ENCODE measurements at regions not wholly inside any gene's neighbourhood (a gene's known extent, or its start where the extent isn't known, plus 50 kb on each side); places are given as distances from the start of the nearest gene placed in this dataset.
"Not testable (repeated sequence)": the region's sequence is repeated elsewhere in the genome, so short reads cannot be mapped to it uniquely, and the experiment has no call there.

DNA sequence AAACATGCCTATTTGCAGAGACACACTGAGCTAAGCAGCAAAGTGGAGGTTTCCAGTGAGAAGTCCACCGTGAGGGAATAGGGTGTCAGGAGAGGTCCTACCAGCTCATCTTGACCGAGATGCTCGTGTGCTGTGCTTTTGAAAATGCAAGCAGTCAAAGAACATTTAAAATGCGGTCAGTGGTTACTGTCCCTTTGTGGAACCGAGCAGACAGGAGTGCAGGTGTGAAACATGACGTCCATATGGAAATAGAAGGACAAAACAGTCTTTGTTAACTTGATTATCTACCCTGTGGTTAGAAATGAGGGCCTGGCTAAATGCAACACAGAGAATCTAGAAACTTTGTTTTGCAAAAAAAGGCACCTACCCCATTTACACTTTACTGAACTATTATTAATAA lies 473.3 kb downstream of the SPATA31A6 start:
- not testable (repeated sequence) for H3K4me3 ChIP-seq, H3K27ac ChIP-seq

DNA sequence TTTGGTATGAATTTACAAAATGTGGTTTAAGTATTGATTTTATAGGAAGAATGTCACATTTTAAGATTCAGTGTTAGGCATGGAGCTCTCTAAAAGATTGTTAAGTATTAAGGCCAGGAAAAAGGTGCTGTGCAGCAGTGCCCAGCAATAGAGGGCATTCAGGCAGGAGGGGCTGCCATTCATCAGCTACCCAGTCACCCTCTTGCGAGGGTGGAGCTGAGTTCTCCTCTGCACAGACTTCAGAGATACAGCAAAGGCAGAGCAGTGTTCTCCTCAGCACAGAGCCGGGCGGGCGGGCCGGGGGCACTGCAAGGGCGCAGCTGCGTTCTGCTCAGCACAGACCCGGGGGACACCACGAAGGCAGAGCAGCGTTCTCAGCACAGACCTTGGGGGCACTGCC lies 474.0 kb downstream of the SPATA31A6 start:
- not testable (repeated sequence) for H3K4me3 ChIP-seq, H3K27ac ChIP-seq

DNA sequence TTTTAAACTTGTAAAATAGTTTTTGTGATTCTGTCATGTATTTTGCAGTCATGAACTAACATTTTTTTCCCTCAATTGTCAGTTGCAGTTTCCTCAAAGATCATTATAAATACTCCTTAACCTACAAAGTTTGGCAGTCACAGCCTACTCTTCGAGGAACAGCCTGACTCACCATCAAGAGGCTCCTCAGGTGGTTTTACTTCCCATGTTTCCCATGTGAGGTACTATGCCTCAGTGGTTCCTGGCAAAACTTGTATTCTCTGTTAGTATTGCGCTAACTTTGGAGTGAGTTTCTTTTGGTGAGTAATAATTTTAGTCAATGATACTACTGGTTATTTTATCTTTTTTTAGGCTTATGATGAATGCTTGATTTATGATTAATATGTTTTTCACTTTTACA lies 513.7 kb downstream of the SPATA31A6 start:
- H3K4me3 ChIP-seq, H3K27ac ChIP-seq: not testable (repeated sequence)

DNA sequence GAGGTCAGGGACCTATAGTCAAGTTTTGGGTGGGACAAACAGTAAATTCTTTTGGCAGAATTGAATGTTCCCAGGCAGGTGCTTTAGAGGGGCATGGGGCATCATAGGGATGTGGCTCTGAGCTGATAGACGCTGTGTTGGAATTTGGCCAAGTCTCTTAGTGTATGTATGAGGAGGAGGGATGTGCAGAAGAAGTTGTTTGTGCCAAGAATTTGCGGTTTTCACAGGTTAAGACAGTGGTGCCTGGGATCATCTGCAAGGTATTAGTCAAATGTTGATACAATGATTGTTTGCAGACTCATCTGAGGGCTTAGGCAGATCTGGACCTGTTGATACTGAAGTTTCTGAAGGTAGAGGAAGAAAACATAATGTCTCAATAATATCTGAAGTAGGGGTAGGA lies 519.4 kb downstream of the SPATA31A6 start:
- not testable (repeated sequence) for H3K27ac ChIP-seq, H3K4me3 ChIP-seq

DNA sequence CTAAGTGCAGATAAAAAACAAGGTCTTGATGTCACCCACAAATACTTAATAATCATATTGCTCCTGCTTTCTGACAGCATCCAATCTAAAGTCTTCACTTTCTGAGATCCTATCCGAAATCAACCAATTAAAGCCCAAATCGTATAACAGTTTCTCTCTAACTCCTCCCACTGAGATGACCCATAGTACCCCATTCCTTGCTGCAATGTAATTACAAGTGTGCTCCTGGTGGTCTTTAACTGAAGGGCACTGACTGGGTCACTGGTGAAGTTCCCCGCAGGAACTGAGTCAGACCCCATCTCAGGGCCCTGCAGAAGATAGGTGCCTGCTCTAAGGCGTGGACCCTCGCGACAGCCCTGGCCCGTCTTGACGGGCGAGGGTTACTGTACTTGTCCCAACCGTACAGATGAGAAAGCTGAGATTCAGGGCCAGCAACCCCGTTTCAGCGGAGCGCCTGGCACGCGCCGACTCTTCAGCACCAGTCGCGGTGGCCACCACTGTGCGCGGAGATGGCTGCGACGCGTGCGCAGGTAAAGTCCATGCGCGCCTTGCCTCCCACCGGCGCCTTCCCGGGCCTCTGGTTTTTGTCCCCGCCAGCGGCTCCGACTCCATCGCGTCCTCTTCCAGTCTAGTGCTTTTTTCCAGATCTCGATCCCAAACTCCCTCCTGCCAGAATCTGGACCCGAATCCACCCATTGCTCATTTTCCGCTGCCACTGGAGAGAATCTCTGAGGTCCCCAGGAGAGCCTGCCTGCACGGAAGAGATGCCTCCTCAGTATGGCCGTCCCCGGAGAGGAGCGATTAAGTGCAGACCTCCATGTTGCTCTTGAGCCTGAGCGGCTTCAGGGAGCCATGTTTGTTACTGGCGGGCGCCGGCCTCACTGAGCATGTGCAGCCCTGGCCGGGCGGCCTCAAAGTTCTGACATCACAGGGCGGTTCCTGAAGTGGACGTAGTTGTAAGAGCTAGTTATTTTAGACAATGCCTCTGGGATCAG lies 541.7 kb downstream of the SPATA31A6 start:
- H3K27ac ChIP-seq, H3K4me3 ChIP-seq: not testable (repeated sequence)

GRCh38 chr9:42743030-42743814 lies 559.8 kb downstream of the SPATA31A6 start:
- peak overlapping the region in 1 of 7 experiments; percentile 27 for H3K4me3 ChIP-seq
- not testable (repeated sequence) for H3K27ac ChIP-seq

DNA sequence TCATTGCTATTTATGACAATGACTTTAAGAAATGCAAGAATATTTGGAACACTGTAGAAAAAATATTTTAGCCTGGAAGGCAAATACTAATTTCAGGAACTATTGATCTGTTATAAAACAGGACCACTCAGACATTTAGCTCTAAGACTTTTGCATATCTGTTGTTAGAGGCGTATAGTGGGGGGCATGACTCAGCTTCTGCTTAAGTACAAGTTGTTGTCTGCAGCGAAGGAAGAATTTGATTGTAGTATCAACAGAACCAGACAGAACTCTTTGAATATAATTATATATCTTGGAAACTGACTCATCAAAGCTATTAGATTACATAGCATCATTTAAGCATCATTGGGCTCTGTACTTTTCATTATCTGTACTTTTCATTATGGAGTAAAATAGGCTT lies 573.8 kb downstream of the SPATA31A6 start:
- H3K27ac ChIP-seq, H3K4me3 ChIP-seq: not testable (repeated sequence)

- H3K4me3 ChIP-seq, H3K27ac ChIP-seq: not testable (repeated sequence)
These were observed 575.9 kb downstream of the SPATA31A6 start for GRCh38 chr9:42759320-42759719.

DNA sequence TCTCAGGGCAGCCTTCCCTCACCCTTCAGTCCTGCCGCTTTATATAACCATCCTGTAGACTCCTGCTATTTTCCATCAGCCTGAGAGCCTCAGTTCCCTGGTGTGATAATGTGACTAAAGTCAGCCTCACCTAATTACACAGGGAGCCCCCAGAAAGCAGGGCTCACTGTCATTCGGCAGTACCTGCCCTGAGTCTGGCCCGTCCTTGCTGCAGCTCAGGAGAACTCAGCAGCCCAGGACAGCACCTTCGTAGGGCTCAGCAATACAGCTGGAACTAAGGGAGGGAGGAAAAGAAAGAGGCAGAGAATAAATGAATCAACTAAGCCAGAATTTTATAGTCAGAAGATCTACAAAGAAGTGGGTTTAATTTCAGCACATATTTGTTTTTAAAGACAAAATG lies 598.7 kb downstream of the SPATA31A6 start:
- not testable (repeated sequence) for H3K4me3 ChIP-seq, H3K27ac ChIP-seq

GRCh38 chr9:42792725-42793124 lies 609.3 kb downstream of the SPATA31A6 start:
- H3K27ac ChIP-seq, H3K4me3 ChIP-seq: not testable (repeated sequence)

- not testable (repeated sequence) for H3K4me3 ChIP-seq, H3K27ac ChIP-seq
These were observed 615.1 kb downstream of the SPATA31A6 start for GRCh38 chr9:42798571-42798970.

DNA sequence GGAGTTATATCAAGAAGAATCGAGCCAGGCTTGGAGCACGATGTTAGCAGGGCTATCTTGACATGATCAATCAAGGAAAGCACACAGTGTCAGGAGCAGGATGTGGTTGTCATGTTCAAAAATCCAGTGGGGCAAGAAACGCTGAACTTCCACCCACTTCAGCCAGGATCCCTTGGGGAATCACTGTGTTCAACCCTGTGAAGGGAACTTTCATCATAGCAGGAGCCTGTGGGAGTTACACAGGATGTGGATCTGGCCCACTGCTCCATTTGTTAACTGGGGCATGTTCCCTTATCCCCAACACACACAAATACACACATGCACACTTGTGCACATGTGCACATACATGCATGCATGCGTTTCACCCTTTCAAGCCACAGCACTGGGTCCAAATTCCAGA lies 619.3 kb downstream of the SPATA31A6 start:
- H3K4me3 ChIP-seq, H3K27ac ChIP-seq: not testable (repeated sequence)

GRCh38 chr9:42806674-42807073 lies 623.2 kb downstream of the SPATA31A6 start:
- H3K4me3 ChIP-seq, H3K27ac ChIP-seq: not testable (repeated sequence)

GRCh38 chr9:42821468-42821867 lies 638.0 kb downstream of the SPATA31A6 start:
- not testable (repeated sequence) for H3K27ac ChIP-seq

GRCh38 chr9:42848156-42848555 lies 664.7 kb downstream of the SPATA31A6 start:
- not testable (repeated sequence) for H3K27ac ChIP-seq, H3K4me3 ChIP-seq

More at GRCh38 chr9:42821468-42821867, 638.0 kb downstream of the SPATA31A6 start:
- H3K4me3 ChIP-seq, result not testable (repeated sequence)

GRCh38 chr9:42850896-42851693 lies 667.6 kb downstream of the SPATA31A6 start:
- H3K4me3 ChIP-seq, H3K27ac ChIP-seq: not testable (repeated sequence)

DNA sequence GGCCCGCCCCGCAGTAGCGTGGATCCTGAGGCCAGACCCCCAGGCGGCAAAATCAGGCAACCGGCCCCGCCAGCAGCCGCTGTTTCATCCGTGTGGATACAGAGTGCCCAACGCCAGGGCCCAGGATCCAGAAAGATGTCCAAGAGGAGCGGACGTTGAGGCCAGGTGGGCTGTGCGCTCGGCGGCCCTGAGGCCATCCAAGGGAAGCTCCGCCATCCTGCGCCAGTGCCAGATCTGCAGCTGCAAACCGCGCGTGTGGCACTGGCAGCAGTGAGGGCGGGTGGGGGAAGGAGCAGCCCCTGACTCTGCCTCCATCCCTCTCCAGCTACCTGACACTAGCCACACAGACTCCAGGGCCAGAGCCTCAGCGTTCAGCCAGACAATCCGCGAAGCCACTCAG lies 668.2 kb downstream of the SPATA31A6 start:
- peak overlapping the region in 2 of 7 experiments; percentile 14 to 37 for H3K4me3 ChIP-seq
- H3K27ac ChIP-seq, result not testable (repeated sequence)

DNA sequence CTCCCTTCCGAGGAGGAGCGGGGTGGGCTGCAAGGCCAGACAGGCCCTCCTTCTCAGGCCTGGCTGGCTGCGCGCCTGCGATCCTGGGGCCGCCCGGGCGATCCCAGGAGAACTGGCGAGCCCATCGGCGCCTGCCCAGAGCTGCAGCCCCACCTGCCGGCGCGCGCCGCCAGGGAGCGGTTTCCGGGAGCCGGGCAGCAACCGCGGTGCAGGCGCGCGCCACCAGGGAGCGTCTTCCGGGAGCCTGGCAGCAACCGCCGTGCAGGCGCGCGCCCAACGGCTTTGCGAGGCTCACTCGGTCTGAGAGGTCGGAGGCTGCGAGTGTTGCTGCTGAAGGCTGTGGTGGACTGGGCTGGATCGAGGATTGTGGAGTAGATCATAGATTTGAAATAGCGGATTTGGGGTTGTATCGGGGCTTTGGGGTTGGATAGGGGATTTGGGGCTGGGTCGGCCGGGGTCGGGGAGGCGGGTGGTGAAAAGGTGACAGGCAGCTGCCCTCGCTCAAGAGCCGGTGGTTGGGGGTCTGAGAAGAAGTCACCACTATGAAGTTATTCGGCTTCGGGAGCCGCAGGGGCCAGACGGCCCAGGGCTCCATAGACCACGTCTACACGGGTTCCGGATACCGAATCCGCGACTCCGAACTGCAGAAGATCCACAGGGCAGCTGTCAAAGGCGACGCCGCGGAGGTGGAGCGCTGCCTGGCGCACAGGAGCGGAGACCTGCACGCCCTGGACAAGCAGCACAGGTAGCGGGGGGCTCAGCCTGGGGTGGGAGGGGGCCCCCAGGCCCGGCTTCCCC lies 668.9 kb downstream of the SPATA31A6 start:
- H3K27ac ChIP-seq, result not testable (repeated sequence)
- peak overlapping the region in 3 of 7 experiments; percentile 14 to 37 (median 14) for H3K4me3 ChIP-seq

DNA sequence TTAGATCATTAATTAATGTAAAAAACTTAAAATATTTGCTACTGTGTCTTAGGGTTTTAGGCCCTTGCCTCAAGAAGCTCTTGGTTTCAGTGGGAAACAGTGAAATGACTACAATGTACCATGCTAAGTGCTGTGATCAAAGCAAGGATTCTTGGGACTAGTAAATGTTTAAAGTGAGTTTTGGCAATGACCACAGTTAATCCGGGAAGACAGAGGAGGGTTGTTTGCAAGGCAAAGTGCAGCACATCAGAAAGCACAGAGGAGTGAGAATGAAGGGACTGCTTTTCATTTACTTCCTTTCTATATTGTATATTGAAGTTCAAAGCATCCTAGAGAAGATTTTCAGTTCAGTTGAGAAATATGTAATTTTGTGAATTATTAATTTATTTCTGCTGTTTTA lies 676.7 kb downstream of the SPATA31A6 start:
- H3K4me3 ChIP-seq, H3K27ac ChIP-seq: not testable (repeated sequence)

Measured in skin epidermis (tissue), 12 donors.